ENCODE measurements at regions not wholly inside any gene's neighbourhood (a gene's known extent, or its start where the extent isn't known, plus 50 kb on each side); places are given as distances from the start of the nearest gene placed in this dataset.
"Not testable (repeated sequence)": the region's sequence is repeated elsewhere in the genome, so short reads cannot be mapped to it uniquely, and the experiment has no call there.

GRCh38 chr4:125639182-125639621 lies 324.4 kb downstream of the FAT4 start:
- H3K36me3 Mint-ChIP-seq (ENCODE audit: low read depth), result peaks cover 2% of the 10 kb centered on the region
- H3K27me3 Mint-ChIP-seq (ENCODE audit: low read depth), result no peaks in the 10 kb centered on the region
- H3K4me3 Mint-ChIP-seq, result no peak overlapping the region
- peaks cover 17% of the 10 kb centered on the region for H3K4me1 Mint-ChIP-seq
- no peak for DNase-seq (ENCODE audit: low read depth, low spot score)
- no peak for TF ChIP-seq CTCF (conservative IDR thresholded peaks at IDR 0.05)
- H3K27ac Mint-ChIP-seq (ENCODE audit: unreplicated experiment), result no peak overlapping the region
- peaks cover 2% of the 10 kb centered on the region for H3K9me3 Mint-ChIP-seq

DNA sequence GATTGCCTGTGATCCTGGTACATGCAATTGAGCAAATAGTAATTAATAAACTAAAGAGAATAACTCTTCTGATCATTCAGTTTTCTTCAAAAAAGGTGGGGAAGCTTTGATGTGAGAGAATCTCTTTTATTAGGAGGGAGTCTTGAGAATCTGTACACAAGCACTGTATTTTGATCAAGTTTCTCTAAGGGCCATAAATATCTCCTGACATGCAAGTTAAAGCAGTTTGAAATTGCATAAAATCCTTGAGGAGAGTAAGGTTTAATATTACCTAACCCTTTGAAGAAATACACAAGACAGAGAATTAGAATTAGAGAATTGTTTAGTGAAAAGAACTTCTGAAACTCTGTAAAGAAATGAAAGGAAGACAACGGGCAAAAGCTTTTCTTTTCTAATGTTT lies 326.9 kb downstream of the FAT4 start:
- no peak overlapping the region for H3K4me3 Mint-ChIP-seq
- TF ChIP-seq CTCF (conservative IDR thresholded peaks at IDR 0.05), result no peak
- no peak overlapping the region for H3K27ac Mint-ChIP-seq (ENCODE audit: unreplicated experiment)
- peaks cover 2% of the 10 kb centered on the region for H3K9me3 Mint-ChIP-seq
- DNase-seq (ENCODE audit: low read depth, low spot score), result no peak
- H3K27me3 Mint-ChIP-seq (ENCODE audit: low read depth), result no peaks in the 10 kb centered on the region
- H3K36me3 Mint-ChIP-seq (ENCODE audit: low read depth), result peaks cover 2% of the 10 kb centered on the region
- peaks cover 17% of the 10 kb centered on the region for H3K4me1 Mint-ChIP-seq

- no peak overlapping the region for H3K27ac Mint-ChIP-seq (ENCODE audit: unreplicated experiment)
- peaks cover 2% of the 10 kb centered on the region for H3K36me3 Mint-ChIP-seq (ENCODE audit: low read depth)
- H3K27me3 Mint-ChIP-seq (ENCODE audit: low read depth), result no peaks in the 10 kb centered on the region
- peaks cover 2% of the 10 kb centered on the region for H3K9me3 Mint-ChIP-seq
- DNase-seq (ENCODE audit: low read depth, low spot score), result no peak
- TF ChIP-seq CTCF (conservative IDR thresholded peaks at IDR 0.05), result no peak
- H3K4me1 Mint-ChIP-seq, result peaks cover 17% of the 10 kb centered on the region
- no peak overlapping the region for H3K4me3 Mint-ChIP-seq
Measured at GRCh38 chr4:125642645-125643044, 327.9 kb downstream of the FAT4 start.

DNA sequence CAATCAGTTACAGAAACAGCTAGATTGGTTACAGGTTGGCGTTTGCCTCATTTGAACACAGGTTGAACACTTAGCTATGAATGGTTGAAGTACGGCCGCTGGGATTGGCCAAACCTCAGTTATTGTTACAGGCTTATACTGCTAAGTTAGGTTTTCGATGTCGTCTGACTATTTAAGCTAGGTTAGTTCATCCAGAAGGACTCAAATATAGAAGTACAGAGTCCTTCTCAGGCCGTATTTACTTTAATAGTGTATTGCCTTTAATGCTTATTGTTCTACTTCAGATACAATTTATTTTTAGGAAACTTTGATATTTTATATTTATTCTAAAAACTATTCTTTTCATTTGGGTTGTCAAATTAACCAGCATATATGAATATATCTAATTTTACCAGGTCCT lies 334.7 kb downstream of the FAT4 start:
- Mint-ChIP-seq H3K27ac (ENCODE audit: unreplicated experiment) (no peak overlapping the region), H3K4me1 (no peaks in the 10 kb centered on the region), H3K36me3 (ENCODE audit: low read depth) (no peaks in the 10 kb centered on the region), H3K9me3 (no peaks in the 10 kb centered on the region), H3K4me3 (no peak overlapping the region), H3K27me3 (ENCODE audit: low read depth) (no peaks in the 10 kb centered on the region)
- DNase-seq (ENCODE audit: low read depth, low spot score), result no peak
- no peak for TF ChIP-seq CTCF (conservative IDR thresholded peaks at IDR 0.05)

DNA sequence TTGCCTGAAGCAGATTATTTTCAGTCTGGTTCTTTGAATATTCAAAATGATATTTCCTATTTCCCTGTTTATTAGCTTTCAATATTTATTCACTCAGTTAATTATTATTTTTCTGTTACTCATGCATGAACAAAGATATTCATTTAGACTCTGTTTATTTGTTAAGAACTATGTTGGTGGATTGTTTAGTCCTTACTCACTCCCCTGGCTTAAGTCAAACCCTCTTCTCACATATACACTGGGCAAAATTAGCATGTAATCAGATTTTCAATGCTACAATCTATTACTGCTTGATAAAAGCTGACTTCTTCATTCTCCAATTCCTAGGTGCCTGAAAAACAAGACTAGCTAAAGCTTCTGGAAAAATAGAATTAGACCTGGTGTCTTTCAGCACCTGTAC lies 335.8 kb downstream of the FAT4 start:
- Mint-ChIP-seq H3K27me3 (ENCODE audit: low read depth) (no peaks in the 10 kb centered on the region), H3K9me3 (no peaks in the 10 kb centered on the region), H3K4me3 (no peak overlapping the region), H3K36me3 (ENCODE audit: low read depth) (no peaks in the 10 kb centered on the region), H3K4me1 (no peaks in the 10 kb centered on the region), H3K27ac (ENCODE audit: unreplicated experiment) (no peak overlapping the region)
- DNase-seq (ENCODE audit: low read depth, low spot score), result no peak
- TF ChIP-seq CTCF (conservative IDR thresholded peaks at IDR 0.05), result no peak

GRCh38 chr4:125651707-125652357 lies 337.1 kb downstream of the FAT4 start:
- not testable (repeated sequence) for H3K27me3 Mint-ChIP-seq (ENCODE audit: low read depth); H3K9me3 Mint-ChIP-seq; DNase-seq (ENCODE audit: low read depth, low spot score); H3K27ac Mint-ChIP-seq (ENCODE audit: unreplicated experiment); H3K36me3 Mint-ChIP-seq (ENCODE audit: low read depth); H3K4me3 Mint-ChIP-seq; H3K4me1 Mint-ChIP-seq

Data from neural crest cell (in vitro differentiated cells).